Cerebellar cortex (tissue), 1 donor: ENCODE measurements at regions not wholly inside any gene's neighbourhood (a gene's known extent, or its start where the extent isn't known, plus 50 kb on each side); places are given as distances from the start of the nearest gene placed in this dataset.

ENCODE experiments used
- DNase-seq: peaks from one replicate; pipeline ENCODE4 v3.0.0-alpha.2; 2015; ENCODE audit warnings: low spot score

DNA sequence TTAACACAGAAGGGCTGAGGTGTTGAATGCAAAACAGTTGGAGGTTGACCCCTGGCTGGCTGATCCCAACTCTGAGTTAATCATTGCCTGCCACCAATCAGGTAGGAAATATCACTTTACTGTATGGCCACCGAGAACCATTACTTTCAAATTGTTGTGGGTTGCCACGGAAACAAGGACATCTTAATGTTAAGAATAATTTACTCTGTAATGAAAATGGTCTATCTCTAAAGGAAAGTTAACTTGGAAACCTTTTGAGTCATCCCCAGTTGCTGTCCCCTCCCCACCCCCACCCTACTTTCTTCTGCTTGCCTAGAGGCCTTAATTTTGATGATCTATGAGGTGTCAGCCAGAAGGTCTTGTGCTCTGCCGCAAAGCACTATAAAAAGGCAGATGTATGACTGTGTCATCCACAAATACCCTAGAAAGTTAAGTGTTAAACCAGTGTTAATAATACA, 78.7 kb upstream of the SNRK start:
- DNase-seq: no peak

DNA sequence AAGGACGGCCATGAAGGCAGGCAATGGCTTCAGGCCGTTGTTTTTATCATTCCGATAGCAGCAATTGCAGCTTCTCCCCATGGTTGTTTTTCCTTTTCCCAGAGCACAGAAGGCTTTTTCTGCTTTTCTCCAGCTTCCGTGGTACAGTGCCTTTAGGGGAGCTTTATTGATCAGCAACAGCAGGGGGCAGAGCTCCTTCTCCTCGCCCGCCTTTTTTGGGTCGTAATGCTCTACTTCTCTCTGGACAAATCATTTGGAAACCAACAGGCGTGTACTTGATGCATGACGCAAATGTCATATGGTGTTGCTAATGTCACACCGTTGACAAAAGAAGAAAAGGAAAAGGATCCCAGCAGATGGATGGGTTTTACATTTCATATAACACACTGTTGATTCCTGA, 79.7 kb upstream of the SNRK start:
- DNase-seq: no peak

DNA sequence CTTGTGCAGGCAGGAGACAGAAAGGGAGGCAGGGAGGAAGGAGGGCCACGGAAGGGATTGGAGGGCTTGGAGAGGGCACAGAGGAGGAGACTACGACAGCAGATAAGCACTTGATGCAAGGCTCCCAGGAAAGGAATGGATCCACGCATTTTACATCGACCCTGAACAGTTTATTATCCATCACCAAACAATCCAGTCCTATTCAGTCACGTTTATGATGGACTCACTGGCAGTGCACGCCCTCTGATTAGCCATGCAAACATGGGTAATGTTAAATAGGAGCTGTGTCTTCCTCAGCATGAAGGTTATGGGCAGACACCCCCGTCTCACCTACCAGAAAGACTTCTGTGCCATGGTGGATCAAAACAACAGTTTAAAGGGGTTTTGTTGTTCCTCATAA, 80.2 kb upstream of the SNRK start:
- no peak for DNase-seq

- peak; percentile 61 for DNase-seq
Observed at GRCh38 chr3:43203022-43203421, 83.3 kb upstream of the SNRK start.

- no peak for DNase-seq
Observed at GRCh38 chr3:43201581-43201980, 84.8 kb upstream of the SNRK start.

DNA sequence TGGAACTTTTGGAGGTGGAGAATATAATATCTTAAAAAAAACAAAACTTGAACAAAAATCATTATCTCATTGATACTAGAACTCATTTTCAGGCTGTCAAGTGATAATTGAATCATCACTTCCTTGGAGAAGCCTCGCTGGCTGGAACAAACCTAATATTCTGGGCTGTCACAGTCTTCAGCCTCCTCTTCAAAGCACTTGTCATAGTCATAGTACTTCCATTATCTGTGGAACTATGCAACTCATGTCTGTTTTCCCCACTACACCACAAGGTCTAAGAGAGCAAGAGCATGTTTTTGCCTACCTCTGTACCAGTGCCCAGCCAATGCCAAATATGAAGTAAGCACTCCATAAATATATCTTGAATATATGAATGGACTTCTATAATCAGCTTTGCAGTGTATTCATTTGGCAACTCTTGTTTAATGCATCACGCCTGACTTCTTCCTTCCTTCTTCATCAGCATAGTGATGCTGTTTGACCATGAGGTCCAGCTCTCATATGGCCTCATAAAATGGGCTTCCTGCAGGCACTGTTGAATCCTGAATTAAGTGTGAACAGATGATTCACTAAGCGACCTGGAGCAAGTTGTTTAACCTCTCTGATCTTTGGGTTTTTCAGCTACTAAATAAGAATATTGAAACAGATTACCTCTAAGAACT, 86.6 kb upstream of the SNRK start:
- DNase-seq: no peak

DNA sequence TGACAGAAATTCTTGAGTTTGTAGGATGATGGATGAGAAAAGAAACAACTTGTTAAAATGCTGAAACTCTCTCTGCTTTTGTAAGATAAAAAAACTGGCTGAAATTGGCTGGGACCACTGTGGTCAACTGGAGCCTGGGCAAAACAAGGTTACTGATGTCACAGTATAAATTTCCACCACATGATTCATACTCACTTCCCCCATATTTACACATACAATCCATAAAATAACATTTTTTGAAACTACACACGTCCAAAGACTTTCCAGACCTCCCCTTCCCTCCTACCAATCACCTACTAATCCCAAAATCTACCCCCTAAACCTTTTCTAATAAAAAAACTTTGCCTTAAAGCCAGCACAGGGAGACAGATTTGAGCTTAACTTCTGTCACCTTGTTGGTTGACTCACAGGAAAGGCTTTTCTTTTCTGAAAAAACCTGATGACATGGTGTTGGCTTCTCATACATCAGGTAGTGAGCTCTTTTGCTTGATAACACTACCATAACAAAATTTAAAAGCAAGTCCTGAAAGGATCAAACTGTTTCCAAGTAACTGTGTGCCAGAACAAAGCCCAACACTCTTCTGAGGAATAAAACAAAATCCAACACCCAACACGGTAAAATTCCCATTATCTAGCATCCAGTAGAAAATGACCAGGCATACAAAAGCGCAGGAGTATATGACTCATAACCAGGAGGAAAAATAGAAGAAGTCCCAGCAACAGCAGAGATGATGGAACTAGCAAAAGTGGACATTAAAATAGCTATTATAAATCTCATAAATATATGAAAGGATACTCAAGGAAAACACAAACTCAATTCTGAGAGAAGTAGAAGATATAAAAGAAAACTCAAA, 87.3 kb upstream of the SNRK start:
- no peak for DNase-seq

DNA sequence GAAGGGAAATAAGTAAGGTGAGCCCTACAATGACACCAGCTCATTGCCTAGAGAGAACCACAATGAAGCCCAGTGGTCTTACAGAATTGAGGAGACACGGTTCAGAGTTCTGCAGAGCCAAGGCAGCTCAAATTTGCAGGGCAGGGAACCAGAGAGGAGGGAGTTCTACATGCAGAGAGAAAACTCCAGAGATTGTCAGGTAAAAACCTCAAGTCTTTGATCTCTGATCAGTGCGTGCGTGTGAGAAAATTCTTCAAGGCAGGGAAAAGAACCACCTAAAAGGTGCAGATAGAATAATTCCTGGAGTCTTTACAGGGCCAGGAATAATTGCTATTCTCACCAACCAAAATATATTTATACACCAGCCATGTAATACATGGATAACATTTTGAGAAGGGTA, 88.0 kb upstream of the SNRK start:
- DNase-seq: no peak

DNA sequence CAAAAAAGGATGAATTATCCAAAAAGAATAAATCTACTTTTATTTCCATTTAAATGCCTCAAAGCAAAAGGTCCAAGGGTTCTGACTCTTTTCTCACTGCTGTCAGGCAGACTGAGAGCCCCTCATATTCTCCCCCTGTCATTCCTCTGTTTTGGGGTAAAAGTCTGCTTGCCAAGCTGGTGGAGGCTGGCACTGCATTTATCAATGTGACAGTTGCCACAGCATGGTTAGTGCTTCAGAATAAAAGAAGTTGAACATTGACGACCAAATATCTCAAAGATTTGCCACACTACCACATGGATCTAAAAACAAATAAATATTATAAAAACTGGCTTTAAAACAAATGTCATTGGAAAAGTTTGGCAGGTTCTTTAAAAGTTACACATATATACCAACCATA, 89.2 kb upstream of the SNRK start:
- DNase-seq: no peak

DNA sequence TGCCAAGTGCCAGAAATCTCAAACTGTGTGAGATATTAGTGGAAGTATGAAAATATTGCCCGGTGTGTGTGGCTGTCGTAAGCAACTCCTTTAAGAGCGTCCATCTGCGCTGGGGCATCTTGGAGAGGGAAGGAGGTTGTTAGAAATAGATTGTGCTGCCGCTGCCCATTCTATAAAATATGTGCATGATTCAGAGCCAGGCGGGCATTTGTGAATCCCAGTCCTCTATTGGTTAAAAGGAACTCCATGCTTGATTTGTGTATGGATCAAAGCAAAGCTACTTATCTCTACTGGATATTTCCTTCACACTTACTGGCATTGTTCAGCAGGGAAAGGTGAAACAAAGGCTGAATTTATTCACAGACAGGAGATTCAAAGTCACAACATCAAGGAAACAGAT, 89.6 kb upstream of the SNRK start:
- DNase-seq: no peak

- DNase-seq: no peak
Observed at GRCh38 chr3:43195115-43195498, 89.2 kb upstream of the POMGNT2 start.

GRCh38 chr3:43194490-43195114, 88.7 kb upstream of the POMGNT2 start:
- DNase-seq: no peak

- DNase-seq: no peak
Observed at GRCh38 chr3:43194069-43194468, 88.2 kb upstream of the POMGNT2 start.

DNA sequence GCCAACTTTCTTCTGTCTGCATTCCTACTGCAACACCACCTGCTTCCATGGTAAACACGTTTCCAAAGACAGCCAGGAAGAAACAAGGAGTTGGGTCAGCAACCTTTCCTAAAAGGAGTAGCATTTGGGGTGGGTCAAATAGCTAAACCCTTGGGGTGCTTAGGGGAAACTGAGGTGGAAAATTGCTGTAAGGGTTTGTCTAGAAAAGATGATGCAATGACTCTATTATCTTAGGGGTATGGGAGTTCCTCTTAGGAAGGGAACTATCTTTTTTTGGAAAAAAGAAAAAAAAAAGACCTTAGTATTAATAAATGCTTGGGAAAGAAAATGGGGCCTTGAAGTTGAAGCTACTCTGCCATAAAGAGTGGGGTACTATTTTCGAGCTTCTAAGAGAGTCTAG, 86.1 kb upstream of the POMGNT2 start:
- no peak for DNase-seq

GRCh38 chr3:43191116-43191515, 85.2 kb upstream of the POMGNT2 start:
- no peak for DNase-seq

GRCh38 chr3:43190670-43191069, 84.8 kb upstream of the POMGNT2 start:
- DNase-seq: no peak

GRCh38 chr3:43187836-43188479, 82.1 kb upstream of the POMGNT2 start:
- DNase-seq: peak; percentile 71

DNA sequence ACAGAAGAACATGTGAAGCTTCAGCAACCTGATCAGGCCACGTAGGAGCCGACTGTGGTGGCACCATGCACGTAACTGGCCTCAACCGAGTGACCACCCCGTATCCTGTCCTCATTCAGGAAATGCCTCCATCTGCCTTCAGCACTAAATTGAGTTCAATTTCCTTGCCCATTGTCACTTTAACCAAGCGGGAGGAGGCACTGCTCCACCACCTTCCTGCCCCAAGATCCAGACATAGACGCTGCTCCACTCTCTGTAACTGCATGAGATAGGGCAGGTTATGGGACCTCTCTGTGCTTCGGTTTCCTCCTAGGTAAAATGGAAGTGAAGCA, 80.1 kb upstream of the POMGNT2 start:
- no peak for DNase-seq

GRCh38 chr3:43185274-43185982, 79.5 kb upstream of the POMGNT2 start:
- DNase-seq: no peak

- DNase-seq: no peak
Observed at GRCh38 chr3:43183456-43183855, 77.6 kb upstream of the POMGNT2 start.

- DNase-seq: no peak
Observed at GRCh38 chr3:43181202-43181821, 75.4 kb upstream of the POMGNT2 start.

DNA sequence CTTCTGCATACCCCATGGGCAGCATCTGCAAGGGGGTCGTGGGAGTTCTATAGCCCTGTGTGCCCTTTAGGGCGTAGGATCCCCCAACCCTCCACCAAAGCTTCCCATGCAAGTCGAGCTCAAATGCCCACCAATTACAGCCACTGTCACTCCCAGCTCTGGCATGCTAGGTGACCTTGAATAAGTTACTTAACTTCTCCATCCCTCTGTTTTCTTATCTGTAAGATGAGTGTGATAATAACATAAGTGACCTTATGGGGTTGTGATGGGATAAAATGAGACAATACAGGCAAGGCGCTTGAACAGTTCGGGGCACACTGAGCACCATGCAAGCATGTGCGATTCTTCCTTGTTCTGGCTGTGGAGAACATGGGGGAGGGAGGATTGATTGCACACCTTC, 74.8 kb upstream of the POMGNT2 start:
- no peak for DNase-seq
